HL-60 (cell line): ENCODE measurements at regions not wholly inside any gene's neighbourhood (a gene's known extent, or its start where the extent isn't known, plus 50 kb on each side); places are given as distances from the start of the nearest gene placed in this dataset.

Source experiments
- DNase-seq, 2 experiments: peaks; one replicate each; pipeline ENCODE4 v3.0.0-alpha.2; 2010 to 2020; ENCODE audit warnings: low read depth in 1 of 2, low spot score in 1 of 2
- H3K27ac ChIP-seq: fragments of 250-450 bp; sonication (Bioruptor Pico); replicated peaks from 2 replicates; pipeline ENCODE4 v1.5.1; 2020; ENCODE audit warnings: mild to moderate bottlenecking, moderate library complexity
- H3K27me3 ChIP-seq: fragments of 250-450 bp; sonication (Bioruptor Pico); 2 replicates; pipeline ENCODE4 v1.5.1; 2021; ENCODE audit warnings: mild to moderate bottlenecking, moderate library complexity; ENCODE audit not compliant: insufficient read depth, poor library complexity, severe bottlenecking
- H3K4me3 ChIP-seq: replicated peaks from 2 replicates; pipeline ENCODE4 v1.5.1; 2011; ENCODE audit warnings: mild to moderate bottlenecking, control low read depth, low read length; ENCODE audit not compliant: insufficient read depth
- CTCF ChIP-seq: IDR thresholded peaks from one replicate; pipeline ENCODE4 v1.5.1; 2011; ENCODE audit warnings: low read length, control low read depth, inconsistent platforms; ENCODE audit not compliant: insufficient read depth
- GABPA ChIP-seq: IDR thresholded peaks from 2 replicates; pipeline ENCODE4 v1.6.1; 2012; ENCODE audit warnings: low read depth
- POLR2AphosphoS5 ChIP-seq: IDR thresholded peaks from 2 replicates; pipeline ENCODE4 v1.6.1; 2012; ENCODE audit warnings: low read depth
- REST ChIP-seq: IDR thresholded peaks from 2 replicates; pipeline ENCODE4 v1.6.1; 2012; ENCODE audit warnings: low read depth; ENCODE audit not compliant: insufficient replicate concordance
- SPI1 ChIP-seq: IDR thresholded peaks from 2 replicates; pipeline ENCODE4 v1.6.1; 2012; ENCODE audit warnings: low read depth, mild to moderate bottlenecking, borderline replicate concordance

- DNase-seq = peak; percentile 28 to 72
- TF ChIP-seq POLR2AphosphoS5 = no peak
- no peak for TF ChIP-seq CTCF
- no peak for TF ChIP-seq SPI1
- no peak for TF ChIP-seq REST
- no peak for TF ChIP-seq GABPA
- Histone ChIP-seq H3K27ac (no peak overlapping the region), H3K27me3 (no peaks in the 10 kb centered on the region), H3K4me3 (no peak overlapping the region)
These were observed 576.8 kb downstream of the GBA3 start for GRCh38 chr4:23269566-23269965.

GRCh38 chr4:23268072-23268771 is 575.5 kb downstream of the GBA3 start:
- Histone ChIP-seq H3K27ac (no peak overlapping the region), H3K4me3 (no peak overlapping the region), H3K27me3 (no peaks in the 10 kb centered on the region)
- DNase-seq = no peak
- no peak for TF ChIP-seq REST
- no peak for TF ChIP-seq POLR2AphosphoS5
- no peak for TF ChIP-seq GABPA
- no peak for TF ChIP-seq SPI1
- no peak for TF ChIP-seq CTCF

GRCh38 chr4:23266401-23266800 is 573.7 kb downstream of the GBA3 start:
- Histone ChIP-seq H3K27ac (no peak overlapping the region), H3K4me3 (no peak overlapping the region), H3K27me3 (no peaks in the 10 kb centered on the region)
- no peak for DNase-seq
- TF ChIP-seq SPI1 = no peak
- no peak for TF ChIP-seq GABPA
- TF ChIP-seq POLR2AphosphoS5 = no peak
- no peak for TF ChIP-seq REST
- TF ChIP-seq CTCF = no peak
